HG03521 (cell line): ENCODE measurements at regions not wholly inside any gene's neighbourhood (a gene's known extent, or its start where the extent isn't known, plus 50 kb on each side); places are given as distances from the start of the nearest gene placed in this dataset.

Experiments used
- ATAC-seq: cut with Tn5 transposase; IDR thresholded peaks from one replicate; pipeline ENCODE4 v1.9.1; 2021; ENCODE audit warnings: mild to moderate bottlenecking, moderate library complexity; ENCODE audit not compliant: unreplicated experiment

DNA sequence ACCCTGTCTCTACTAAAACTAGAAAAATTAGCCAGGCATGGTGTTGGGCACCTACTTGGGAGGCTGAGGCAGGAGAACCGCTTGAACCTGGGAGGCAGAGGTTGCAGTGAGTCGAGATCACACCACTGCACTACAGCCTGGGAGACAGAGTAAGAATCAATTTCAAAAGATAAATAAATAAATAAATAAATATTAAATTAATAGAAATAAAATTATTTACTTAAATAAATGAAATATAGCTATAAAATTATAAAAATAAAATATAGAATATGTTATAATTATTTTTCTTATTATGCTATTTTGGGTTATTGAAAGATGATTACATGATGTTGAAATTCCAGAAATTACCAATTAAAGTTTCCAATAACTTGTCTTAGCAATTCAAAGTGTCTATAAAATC, 1029.8 kb upstream of the AGA start:
- no peak for ATAC-seq

DNA sequence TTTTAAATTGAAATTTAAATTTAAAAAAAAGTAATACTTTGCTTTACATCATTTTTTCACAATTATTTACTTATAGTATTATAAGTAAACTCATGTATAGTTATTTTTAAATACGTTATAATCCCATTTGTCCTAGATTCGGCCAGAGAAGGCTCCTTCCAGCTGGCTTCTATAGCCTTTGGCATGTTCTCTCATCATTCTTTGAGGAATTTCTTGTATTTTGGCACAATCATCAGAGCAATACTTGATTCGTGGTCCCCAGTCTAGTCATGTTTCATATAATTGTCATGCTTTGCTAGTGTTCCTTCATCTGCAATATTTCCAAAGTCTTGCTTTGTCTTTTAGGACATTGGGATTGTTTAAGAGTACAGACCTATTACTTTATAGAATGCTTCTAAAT, 1037.9 kb upstream of the AGA start:
- no peak for ATAC-seq

DNA sequence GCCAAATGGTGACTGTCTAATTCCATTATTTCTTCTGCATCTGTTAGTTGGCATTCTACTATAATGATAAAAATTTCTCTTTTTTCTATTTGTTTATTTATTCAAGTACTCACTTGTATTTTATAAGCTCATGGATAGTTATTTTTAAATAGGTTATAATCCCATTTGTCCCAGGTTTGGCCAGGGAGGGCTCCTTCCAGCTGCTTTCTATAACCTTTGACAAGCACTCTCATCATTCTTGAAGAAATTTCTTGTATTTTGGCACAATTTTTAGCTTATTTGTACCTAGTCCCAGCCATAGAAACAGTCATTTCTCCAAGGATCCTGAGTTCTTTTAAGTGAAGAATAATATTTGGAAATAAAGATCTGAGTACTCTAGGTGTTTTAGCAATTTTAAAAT, 1038.6 kb upstream of the AGA start:
- ATAC-seq, result no peak

DNA sequence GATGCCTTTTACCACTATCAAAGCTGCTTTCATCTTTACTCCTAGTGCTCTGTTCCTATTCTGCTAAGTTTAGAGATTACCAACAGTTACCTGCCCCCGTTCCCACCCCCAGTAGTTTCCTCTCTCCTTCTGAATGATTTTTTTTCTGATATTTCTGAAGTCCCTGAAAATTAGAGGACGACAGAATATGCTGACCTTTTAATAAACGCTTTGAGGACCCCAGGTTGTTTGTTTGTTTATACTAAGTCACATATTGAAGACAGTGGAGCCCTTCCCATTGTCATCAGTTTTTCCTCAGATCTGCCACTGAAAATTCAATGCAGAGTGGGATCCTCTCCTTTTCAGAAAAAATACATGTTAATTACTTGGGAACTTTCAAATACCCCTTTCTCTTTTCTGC, 1039.3 kb upstream of the AGA start:
- ATAC-seq, result no peak

- no peak for ATAC-seq
These were observed 1080.8 kb upstream of the AGA start for GRCh38 chr4:178523038-178523437.

DNA sequence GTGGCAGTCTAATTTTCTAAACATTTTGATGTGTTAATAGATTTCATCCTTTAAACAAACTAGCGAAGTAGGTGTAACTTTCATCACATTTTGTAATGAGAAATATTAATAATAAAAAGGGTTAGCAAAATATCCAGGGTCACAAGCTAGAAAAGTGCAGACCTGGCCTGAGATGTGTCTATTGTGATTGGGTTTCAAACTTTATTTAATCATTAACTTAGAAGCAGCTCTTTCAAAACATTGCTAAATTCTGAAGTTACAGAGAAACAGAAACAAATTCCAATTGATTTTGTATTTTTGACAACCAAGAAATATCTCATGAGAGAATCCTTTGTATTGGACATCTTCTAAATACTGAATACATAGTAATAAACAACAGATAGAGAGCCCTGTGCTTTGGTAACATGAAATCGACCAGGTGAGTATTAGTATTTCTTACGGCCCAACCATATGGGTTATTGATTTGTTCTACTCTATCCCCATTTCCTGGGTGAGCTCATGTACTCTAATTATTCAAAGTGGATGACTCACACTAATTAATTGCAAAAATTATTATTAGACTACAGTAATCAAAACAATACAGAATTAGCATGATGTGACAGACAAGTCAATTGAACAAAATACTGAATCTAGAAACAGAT, 1093.8 kb upstream of the AGA start:
- ATAC-seq, result no peak

DNA sequence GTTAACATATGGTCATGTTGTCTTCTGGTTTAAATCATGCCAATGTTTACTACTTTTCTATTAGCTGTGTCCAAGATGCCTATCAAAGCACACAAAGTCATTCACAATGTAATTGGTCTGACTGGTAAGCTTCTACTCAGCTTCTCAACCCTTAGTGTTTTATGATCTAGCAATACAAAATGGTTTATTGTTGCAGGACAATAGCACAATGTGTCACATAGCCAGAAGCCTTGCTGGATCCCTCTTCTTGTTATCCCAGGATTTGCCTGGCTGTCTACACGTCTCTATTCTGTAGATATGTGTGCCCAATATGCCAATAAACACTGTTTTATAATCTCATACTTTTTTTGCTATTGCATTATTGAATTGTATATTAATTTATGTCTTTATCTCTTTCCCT, 1111.0 kb upstream of the AGA start:
- ATAC-seq, result no peak

- ATAC-seq, result no peak
These were observed 1112.1 kb upstream of the AGA start for GRCh38 chr4:178554352-178554751.

DNA sequence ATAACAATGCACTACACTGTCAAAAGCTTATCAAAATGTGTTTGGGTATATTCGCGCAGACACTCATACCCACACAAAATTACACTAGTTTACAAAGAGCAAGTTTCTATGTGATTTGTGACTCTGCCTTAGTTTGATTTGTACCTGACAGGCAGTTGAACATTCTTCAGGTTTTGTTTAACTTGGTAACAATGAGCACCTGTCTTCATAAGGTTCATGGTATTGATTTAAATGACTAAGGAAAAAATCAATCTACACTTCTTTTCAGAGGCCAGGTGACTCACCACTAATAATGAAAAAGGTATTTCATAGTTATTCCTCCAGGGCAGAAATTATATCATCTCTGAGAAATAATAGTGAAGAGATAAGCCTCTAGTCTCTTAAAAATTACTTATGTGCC, 1114.6 kb upstream of the AGA start:
- ATAC-seq, result no peak

GRCh38 chr4:178577933-178578332, 1135.7 kb upstream of the AGA start:
- no peak for ATAC-seq

GRCh38 chr4:178595500-178596138, 1153.4 kb upstream of the AGA start:
- ATAC-seq, result no peak

GRCh38 chr4:178598672-178599071, 1156.4 kb upstream of the AGA start:
- no peak for ATAC-seq

GRCh38 chr4:178599521-178599920, 1157.3 kb upstream of the AGA start:
- no peak for ATAC-seq

DNA sequence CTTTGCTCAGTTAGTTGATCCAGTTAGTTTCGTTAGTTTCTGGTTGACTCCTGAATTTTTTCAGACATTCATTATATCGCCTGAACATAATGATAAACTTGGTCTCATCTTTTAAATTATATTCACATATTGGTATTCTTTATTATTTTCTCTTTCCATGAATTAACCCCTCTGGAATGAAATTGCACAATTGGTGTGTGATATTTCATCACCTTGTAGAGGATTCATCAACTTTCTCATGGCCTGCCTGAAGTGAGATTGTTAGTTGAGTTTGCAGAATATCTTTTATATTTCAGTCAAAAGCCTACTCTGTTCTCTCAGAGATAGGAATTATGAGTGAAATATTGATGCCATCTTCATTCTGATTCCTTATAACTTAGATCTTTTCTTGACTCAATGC, 1160.6 kb upstream of the AGA start:
- ATAC-seq, result no peak

GRCh38 chr4:178611062-178611461, 1168.8 kb upstream of the AGA start:
- no peak for ATAC-seq

GRCh38 chr4:178612733-178613132, 1170.5 kb upstream of the AGA start:
- no peak for ATAC-seq

DNA sequence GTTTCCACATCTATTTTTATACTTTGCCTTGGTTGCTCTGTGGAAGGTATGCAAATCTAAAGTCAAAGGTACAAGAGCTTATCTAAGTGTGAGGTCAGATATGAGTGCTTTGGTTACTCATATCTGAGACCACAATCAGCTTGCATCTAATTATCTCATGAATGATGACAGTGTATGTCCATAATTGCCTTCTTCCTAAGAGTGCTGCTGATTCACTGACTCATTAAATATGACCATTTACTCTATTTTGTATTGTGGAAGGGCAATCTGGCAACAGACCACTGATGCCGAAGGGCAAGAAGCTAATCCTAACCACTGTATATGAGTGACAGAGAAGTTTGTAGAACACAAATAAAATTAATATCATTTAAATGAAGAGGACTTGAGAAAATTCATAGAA, 1190.2 kb upstream of the AGA start:
- ATAC-seq, result no peak

DNA sequence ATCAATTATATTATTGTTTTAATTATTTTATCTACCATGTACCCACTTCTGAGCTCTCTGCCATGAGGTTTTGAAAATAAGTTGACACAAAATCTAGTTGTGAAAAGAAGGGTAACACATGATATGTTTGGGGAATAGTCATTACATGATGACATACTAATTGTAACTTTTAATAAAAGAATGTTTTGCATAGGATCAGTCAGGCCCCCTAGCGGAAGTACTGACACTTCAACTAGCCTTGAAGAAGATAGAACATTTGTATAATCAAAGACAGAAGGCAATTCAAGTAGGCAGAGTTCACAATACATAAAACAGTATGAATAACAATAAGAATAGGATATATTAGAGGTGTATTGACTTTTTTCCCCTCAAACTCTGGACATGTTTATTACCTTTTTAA, 1191.0 kb upstream of the AGA start:
- ATAC-seq, result no peak

- ATAC-seq, result no peak
These were observed 1222.4 kb upstream of the AGA start for GRCh38 chr4:178664621-178665020.

DNA sequence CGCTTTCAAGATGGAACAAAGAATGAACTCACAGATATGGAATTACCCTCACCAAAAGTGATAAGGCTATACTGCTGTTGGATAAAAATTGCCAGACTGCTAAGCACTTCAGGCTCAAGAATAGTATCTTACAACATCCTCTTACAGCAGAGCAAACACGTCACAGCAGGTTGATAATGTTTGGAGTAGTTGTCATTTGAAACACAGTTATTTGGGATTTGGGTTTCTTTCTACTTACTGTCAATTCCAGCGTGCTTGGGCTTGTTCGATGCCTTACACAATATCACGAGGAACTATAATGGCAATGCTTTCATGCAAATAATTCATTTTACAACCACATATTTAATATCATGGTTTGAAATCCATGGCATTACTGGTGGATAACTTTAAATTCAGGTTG, 1223.7 kb upstream of the AGA start:
- ATAC-seq, result no peak

GRCh38 chr4:178671766-178672165, 1229.5 kb upstream of the AGA start:
- ATAC-seq, result no peak

- no peak for ATAC-seq
These were observed 1230.3 kb upstream of the AGA start for GRCh38 chr4:178672512-178672911.

DNA sequence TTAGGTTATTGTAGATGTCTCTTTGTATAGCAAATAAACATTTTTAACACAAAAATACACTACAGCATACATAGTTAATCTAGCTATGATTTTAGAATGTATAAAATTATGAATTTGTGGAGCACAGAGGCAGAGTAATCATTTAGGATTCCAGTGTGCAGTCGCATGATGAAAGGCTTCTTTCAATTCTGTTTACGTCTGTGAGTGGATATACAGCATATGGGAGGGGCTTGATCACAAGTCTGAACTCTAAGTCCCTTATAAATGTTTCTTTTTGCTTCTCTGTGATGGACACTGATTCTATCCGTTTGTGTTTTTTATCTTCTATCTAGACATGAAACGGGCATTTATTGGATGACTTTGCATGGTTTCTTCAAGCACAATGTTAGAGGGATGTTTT, 1239.6 kb upstream of the AGA start:
- ATAC-seq, result no peak
